ACC112 (cell line): ENCODE measurements at regions not wholly inside any gene's neighbourhood (a gene's known extent, or its start where the extent isn't known, plus 50 kb on each side); places are given as distances from the start of the nearest gene placed in this dataset.

Source experiments
- H2AFZ ChIP-seq: fragments of 200-600 bp; sonication (generic); one replicate; pipeline ENCODE4 v1.6.0; 2017; ENCODE audit warnings: antibody characterized with exemption, low read length; ENCODE audit not compliant: unreplicated experiment
- H3K27ac ChIP-seq: fragments of 200-600 bp; sonication (generic); 2 replicates; pipeline ENCODE4 v1.5.1; 2014; ENCODE audit warnings: low read depth, mild to moderate bottlenecking, antibody characterized with exemption, low read length, moderate library complexity
- H3K27me3 ChIP-seq: fragments of 200-600 bp; sonication (generic); 2 replicates; pipeline ENCODE4 v1.6.1; 2014; ENCODE audit warnings: mild to moderate bottlenecking, antibody characterized with exemption, low read length, moderate library complexity, mixed read lengths; ENCODE audit not compliant: insufficient read depth
- H3K36me3 ChIP-seq: fragments of 200-600 bp; sonication (generic); 2 replicates; pipeline ENCODE4 v1.6.1; 2016; ENCODE audit warnings: mild to moderate bottlenecking, antibody characterized with exemption, low read length, moderate library complexity, mixed read lengths; ENCODE audit not compliant: insufficient read depth
- H3K4me1 ChIP-seq: fragments of 200-600 bp; sonication (generic); one replicate; pipeline ENCODE4 v1.6.1; 2016; ENCODE audit warnings: low read length, mixed read lengths; ENCODE audit not compliant: insufficient read depth, unreplicated experiment, control insufficient read depth
- H3K4me3 ChIP-seq: fragments of 200-600 bp; sonication (generic); 2 replicates; pipeline ENCODE4 v1.5.1; 2014; ENCODE audit warnings: mild to moderate bottlenecking, low read depth, low read length
- H3K79me2 ChIP-seq: fragments of 200-600 bp; sonication (generic); one replicate; pipeline ENCODE4 v1.6.0; 2016; ENCODE audit warnings: low read length; ENCODE audit not compliant: control insufficient read depth, unreplicated experiment, insufficient read depth

DNA sequence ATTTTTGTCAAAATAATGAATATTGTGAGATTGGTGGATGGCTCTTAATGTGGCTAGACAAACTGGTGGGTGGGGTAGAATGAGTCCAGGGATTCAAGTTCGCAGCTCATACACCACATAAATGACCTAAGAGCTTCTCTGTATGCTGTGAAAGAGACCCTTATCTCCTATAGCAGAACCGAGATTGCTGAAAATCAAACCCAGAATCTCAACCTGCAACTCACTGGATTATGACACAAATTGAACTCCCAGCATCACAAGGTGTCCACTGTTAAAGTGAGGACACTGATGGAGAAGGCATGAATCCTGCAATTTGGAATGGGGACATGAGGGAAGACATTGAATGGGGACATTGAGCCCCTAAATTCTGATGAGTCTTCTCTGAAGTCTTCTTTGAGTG, 51.3 kb upstream of the CNKSR3 start:
- peaks cover 27% of the 10 kb centered on the region; the same call in 1 of the 2 replicates for H3K27me3 ChIP-seq
- no peak overlapping the region for H2AFZ ChIP-seq
- H3K27ac ChIP-seq: no peak overlapping the region
- H3K36me3 ChIP-seq: no peaks in the 10 kb centered on the region
- no peaks in the 10 kb centered on the region for H3K79me2 ChIP-seq
- H3K4me1 ChIP-seq: no peaks in the 10 kb centered on the region
- no peak overlapping the region for H3K4me3 ChIP-seq

GRCh38 chr6:154565331-154565730, 54.8 kb upstream of the CNKSR3 start:
- Histone ChIP-seq H3K4me1 (no peaks in the 10 kb centered on the region), H3K4me3 (no peak overlapping the region), H3K36me3 (no peaks in the 10 kb centered on the region), H3K79me2 (no peaks in the 10 kb centered on the region), H3K27me3 (peaks cover 14% of the 10 kb centered on the region; the same call in 1 of the 2 replicates), H3K27ac (no peak overlapping the region), H2AFZ (no peak overlapping the region)

DNA sequence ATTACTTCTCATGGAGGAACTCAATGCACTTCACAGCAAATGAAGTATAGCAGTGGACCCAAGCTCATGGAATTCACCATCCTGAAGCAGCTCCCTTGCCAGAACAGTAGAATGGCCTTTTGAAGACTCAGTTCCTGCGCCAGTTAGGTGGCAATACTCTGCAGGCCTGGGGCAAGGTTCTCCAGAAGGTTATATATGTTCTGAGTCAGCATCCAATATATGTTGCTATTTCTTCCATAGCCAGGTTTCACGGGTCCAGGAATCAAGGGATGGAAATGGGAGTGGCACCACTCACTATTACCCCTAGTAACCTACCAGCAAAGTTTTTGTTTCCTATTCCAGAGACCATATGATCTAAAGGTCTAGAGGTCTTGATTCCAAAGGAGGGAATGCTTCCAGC, 56.4 kb upstream of the CNKSR3 start:
- no peak overlapping the region for H2AFZ ChIP-seq
- H3K4me3 ChIP-seq: no peak overlapping the region
- no peaks in the 10 kb centered on the region for H3K36me3 ChIP-seq
- no peaks in the 10 kb centered on the region; the same call in 1 of the 2 replicates for H3K27me3 ChIP-seq
- H3K27ac ChIP-seq: no peak overlapping the region
- no peaks in the 10 kb centered on the region for H3K4me1 ChIP-seq
- H3K79me2 ChIP-seq: no peaks in the 10 kb centered on the region

GRCh38 chr6:154567695-154568220, 57.3 kb upstream of the CNKSR3 start:
- H3K4me1 ChIP-seq: no peaks in the 10 kb centered on the region
- H3K4me3 ChIP-seq: no peak overlapping the region

DNA sequence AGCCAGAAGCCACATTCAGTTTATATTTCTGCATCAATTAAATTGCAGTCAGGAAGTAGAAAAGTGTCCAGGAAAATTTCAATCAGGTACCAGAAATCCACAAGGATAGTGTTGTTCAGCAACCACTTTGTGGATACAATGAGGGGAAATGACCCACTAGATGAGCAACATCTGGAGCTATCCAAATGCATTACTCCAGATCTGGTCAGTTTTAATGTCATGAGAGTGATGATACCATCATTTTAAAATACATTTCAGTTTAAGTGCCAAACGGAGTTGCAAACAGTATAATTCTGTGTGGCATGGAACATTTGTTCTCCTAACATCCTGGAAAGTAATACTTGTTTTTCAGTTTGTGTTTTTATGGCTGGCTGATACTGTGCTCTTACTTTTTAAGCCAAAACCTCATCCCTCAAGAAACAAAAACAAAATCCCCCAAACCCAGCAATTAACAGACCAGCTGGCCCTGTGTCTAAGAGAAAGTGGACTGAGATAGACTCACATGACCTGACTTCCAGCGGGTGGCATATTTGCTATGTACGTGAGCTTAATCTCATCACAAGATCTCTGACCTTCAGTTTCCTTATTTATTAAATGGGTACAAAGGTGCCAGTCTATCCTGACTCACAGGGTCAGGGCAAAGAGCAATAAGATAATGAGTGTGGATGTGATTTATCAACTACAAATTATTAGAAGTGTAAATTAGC, 58.8 kb upstream of the CNKSR3 start:
- Histone ChIP-seq H2AFZ (no peak overlapping the region), H3K27me3 (peaks cover 3% of the 10 kb centered on the region; the same call in 1 of the 2 replicates), H3K27ac (no peak overlapping the region), H3K36me3 (no peaks in the 10 kb centered on the region), H3K4me3 (no peak overlapping the region), H3K4me1 (no peaks in the 10 kb centered on the region), H3K79me2 (no peaks in the 10 kb centered on the region)

More at GRCh38 chr6:154567695-154568220, 57.3 kb upstream of the CNKSR3 start:
- no peaks in the 10 kb centered on the region for H3K36me3 ChIP-seq
- H3K79me2 ChIP-seq: no peaks in the 10 kb centered on the region
- no peak overlapping the region for H3K27ac ChIP-seq
- H2AFZ ChIP-seq: no peak overlapping the region
- H3K27me3 ChIP-seq: no peaks in the 10 kb centered on the region; the same call in 1 of the 2 replicates

GRCh38 chr6:154570505-154570904, 60.0 kb upstream of the CNKSR3 start:
- H2AFZ ChIP-seq: no peak overlapping the region
- H3K27ac ChIP-seq: no peak overlapping the region
- no peak overlapping the region for H3K4me3 ChIP-seq
- no peaks in the 10 kb centered on the region for H3K36me3 ChIP-seq
- no peaks in the 10 kb centered on the region for H3K79me2 ChIP-seq
- H3K27me3 ChIP-seq: peaks cover 3% of the 10 kb centered on the region; the same call in 1 of the 2 replicates
- no peaks in the 10 kb centered on the region for H3K4me1 ChIP-seq

DNA sequence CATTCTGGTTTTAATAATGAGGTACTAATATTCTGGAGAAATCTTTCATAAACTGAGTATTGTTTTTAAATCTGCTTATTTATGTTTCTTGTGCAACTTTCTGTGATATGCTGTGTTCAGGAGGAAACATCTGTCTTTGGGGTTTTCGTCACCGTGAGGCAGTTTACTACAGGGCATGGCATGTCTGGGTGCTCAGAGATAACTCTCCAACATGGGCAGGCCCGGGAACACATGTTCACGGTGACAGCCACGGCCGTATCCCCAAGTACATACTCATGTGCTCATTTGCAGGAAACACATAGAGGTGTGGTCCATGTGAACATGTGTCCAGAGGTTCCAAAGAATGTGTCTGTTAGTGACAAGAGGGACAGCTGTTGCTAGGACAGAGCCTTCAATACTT, 62.1 kb upstream of the CNKSR3 start:
- Histone ChIP-seq H3K4me3 (no peak overlapping the region), H3K36me3 (no peaks in the 10 kb centered on the region), H3K27ac (no peak overlapping the region), H3K27me3 (peaks cover 3% of the 10 kb centered on the region; the same call in 1 of the 2 replicates), H2AFZ (no peak overlapping the region), H3K4me1 (no peaks in the 10 kb centered on the region), H3K79me2 (no peaks in the 10 kb centered on the region)

- no peaks in the 10 kb centered on the region for H3K36me3 ChIP-seq
- H3K27ac ChIP-seq: no peak overlapping the region
- no peaks in the 10 kb centered on the region for H3K79me2 ChIP-seq
- no peaks in the 10 kb centered on the region for H3K4me1 ChIP-seq
- peaks cover 3% of the 10 kb centered on the region; the same call in 1 of the 2 replicates for H3K27me3 ChIP-seq
- H2AFZ ChIP-seq: no peak overlapping the region
- no peak overlapping the region for H3K4me3 ChIP-seq
Observed at GRCh38 chr6:154578004-154578559, 67.6 kb upstream of the CNKSR3 start.

GRCh38 chr6:154579046-154579445, 68.6 kb upstream of the CNKSR3 start:
- no peaks in the 10 kb centered on the region for H3K79me2 ChIP-seq
- H3K36me3 ChIP-seq: no peaks in the 10 kb centered on the region
- H3K4me1 ChIP-seq: no peaks in the 10 kb centered on the region
- no peak overlapping the region for H3K4me3 ChIP-seq
- H3K27ac ChIP-seq: no peak overlapping the region
- H3K27me3 ChIP-seq: no peaks in the 10 kb centered on the region; the same call in 1 of the 2 replicates
- no peak overlapping the region for H2AFZ ChIP-seq

DNA sequence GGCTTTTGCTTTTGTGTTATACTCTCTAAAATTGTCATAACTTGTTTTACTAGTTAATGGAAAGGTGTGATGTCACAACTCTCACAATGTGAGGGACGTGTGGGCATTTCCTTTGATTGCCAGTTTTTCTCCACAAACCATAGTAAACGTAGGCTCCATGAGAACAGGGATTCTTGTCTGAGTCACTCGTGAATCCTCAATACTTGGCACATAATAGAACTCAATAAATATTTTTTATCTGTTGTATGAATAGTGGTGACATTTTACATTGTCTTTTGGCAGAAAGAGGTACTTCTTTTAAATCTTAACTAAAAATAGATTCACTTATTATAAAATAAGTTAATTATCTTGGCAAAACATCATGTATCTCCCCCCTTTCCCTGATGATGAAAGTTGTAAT, 69.0 kb upstream of the CNKSR3 start:
- Histone ChIP-seq H3K27ac (no peak overlapping the region), H3K27me3 (no peaks in the 10 kb centered on the region), H3K36me3 (no peaks in the 10 kb centered on the region), H2AFZ (no peak overlapping the region), H3K4me1 (no peaks in the 10 kb centered on the region), H3K4me3 (no peak overlapping the region), H3K79me2 (no peaks in the 10 kb centered on the region)
